Activated naive CD4-positive, alpha-beta T cell treated with anti-CD3 and anti-CD28 coated beads, Interleukin-2, amount 50 U/mL, for 72 hours (primary cell): ENCODE measurements at regions not wholly inside any gene's neighbourhood (a gene's known extent, or its start where the extent isn't known, plus 50 kb on each side); places are given as distances from the start of the nearest gene placed in this dataset.

Experiments used
- ATAC-seq, 2 donors: fragments of 150-1000 bp; cut with Tn5 transposase; 2 replicates each; pipeline ENCODE4 v1.10.0; 2021; ENCODE audit warnings: mild to moderate bottlenecking in 2 of 2, moderate library complexity in 2 of 2
- DNase-seq, 2 donors: peaks; one replicate each; pipeline ENCODE4 v3.0.0; 2021 to 2022; ENCODE audit warnings: low spot score in 2 of 2
- H3K27ac Mint-ChIP-seq, 2 donors: one replicate each; pipeline ENCODE4 v1.8.0; 2022; ENCODE audit warnings: mild to moderate bottlenecking in 2 of 2, mixed read lengths in 2 of 2
- H3K36me3 Mint-ChIP-seq, 2 donors: one replicate each; pipeline ENCODE4 v1.8.0; 2022; ENCODE audit warnings: mixed read lengths in 2 of 2
- H3K9me3 Mint-ChIP-seq, 2 donors: one replicate each; pipeline ENCODE4 v1.8.0; 2022; ENCODE audit warnings: mixed read lengths in 2 of 2

- DNase-seq (no peak), ATAC-seq (no peak)
- Mint-ChIP-seq H3K9me3 (no peaks in the 10 kb centered on the region), H3K27ac (no peak overlapping the region), H3K36me3 (no peaks in the 10 kb centered on the region)
Observed at GRCh38 chr2:185891403-185891802, 152.8 kb downstream of the FSIP2 start.

- no peak for ATAC-seq
- H3K9me3 Mint-ChIP-seq: no peaks in the 10 kb centered on the region
Observed at GRCh38 chr2:185891804-185892411, 153.3 kb downstream of the FSIP2 start.

GRCh38 chr2:185892484-185892883 lies 153.9 kb downstream of the FSIP2 start:
- Mint-ChIP-seq H3K9me3 (no peaks in the 10 kb centered on the region), H3K27ac (no peak overlapping the region), H3K36me3 (no peaks in the 10 kb centered on the region)
- ATAC-seq (no peak), DNase-seq (no peak)

More at GRCh38 chr2:185891804-185892411, 153.3 kb downstream of the FSIP2 start:
- H3K36me3 Mint-ChIP-seq: no peaks in the 10 kb centered on the region
- H3K27ac Mint-ChIP-seq: no peak overlapping the region
- no peak for DNase-seq

- Mint-ChIP-seq H3K36me3 (no peaks in the 10 kb centered on the region), H3K9me3 (no peaks in the 10 kb centered on the region), H3K27ac (no peak overlapping the region)
- DNase-seq (no peak), ATAC-seq (no peak)
Observed at GRCh38 chr2:185894223-185894622, 155.6 kb downstream of the FSIP2 start.

- no peak for ATAC-seq
- H3K9me3 Mint-ChIP-seq: peaks cover 0 to 5% of the 10 kb centered on the region in 2 donors
Observed at GRCh38 chr2:185895828-185896693, 157.5 kb downstream of the FSIP2 start.

GRCh38 chr2:185899366-185899765 lies 160.8 kb downstream of the FSIP2 start:
- H3K36me3 Mint-ChIP-seq: no peaks in the 10 kb centered on the region
- peaks cover 0 to 5% of the 10 kb centered on the region in 2 donors for H3K9me3 Mint-ChIP-seq
- DNase-seq (no peak), ATAC-seq (no peak)
- H3K27ac Mint-ChIP-seq: no peak overlapping the region

More at GRCh38 chr2:185895828-185896693, 157.5 kb downstream of the FSIP2 start:
- DNase-seq: no peak
- Mint-ChIP-seq H3K36me3 (no peaks in the 10 kb centered on the region), H3K27ac (no peak overlapping the region)

- Mint-ChIP-seq H3K9me3 (peaks cover 0 to 4% of the 10 kb centered on the region in 2 donors), H3K27ac (no peak overlapping the region), H3K36me3 (no peaks in the 10 kb centered on the region)
- DNase-seq: no peak
- no peak for ATAC-seq
Observed at GRCh38 chr2:185919155-185919554, 180.6 kb downstream of the FSIP2 start.

GRCh38 chr2:185921048-185921756 lies 182.6 kb downstream of the FSIP2 start:
- Mint-ChIP-seq H3K9me3 (peaks cover 0 to 4% of the 10 kb centered on the region in 2 donors), H3K27ac (no peak overlapping the region), H3K36me3 (no peaks in the 10 kb centered on the region)
- DNase-seq (no peak), ATAC-seq (no peak)

GRCh38 chr2:185934232-185934631 lies 195.6 kb downstream of the FSIP2 start:
- Mint-ChIP-seq H3K27ac (no peak overlapping the region), H3K36me3 (no peaks in the 10 kb centered on the region), H3K9me3 (peaks cover 0 to 3% of the 10 kb centered on the region in 2 donors)
- ATAC-seq: no peak
- no peak for DNase-seq

- Mint-ChIP-seq H3K9me3 (peaks cover 10 to 17% of the 10 kb centered on the region in 2 donors), H3K27ac (no peak overlapping the region), H3K36me3 (peaks cover 0 to 21% of the 10 kb centered on the region in 2 donors)
- no peak for DNase-seq
- no peak for ATAC-seq
Observed at GRCh38 chr2:185939858-185940257, 201.3 kb downstream of the FSIP2 start.

GRCh38 chr2:185942855-185943254 lies 204.3 kb downstream of the FSIP2 start:
- Mint-ChIP-seq H3K9me3 (peaks cover 13 to 20% of the 10 kb centered on the region in 2 donors), H3K36me3 (peaks cover 0 to 23% of the 10 kb centered on the region in 2 donors), H3K27ac (no peak overlapping the region)
- DNase-seq (no peak), ATAC-seq (no peak)

GRCh38 chr2:185947722-185948121 lies 209.1 kb downstream of the FSIP2 start:
- H3K27ac Mint-ChIP-seq: no peak overlapping the region
- peaks cover 8 to 15% of the 10 kb centered on the region in 2 donors for H3K9me3 Mint-ChIP-seq
- DNase-seq: no peak
- peaks cover 0 to 21% of the 10 kb centered on the region in 2 donors for H3K36me3 Mint-ChIP-seq
- no peak for ATAC-seq

GRCh38 chr2:185952100-185952499 lies 213.5 kb downstream of the FSIP2 start:
- no peaks in the 10 kb centered on the region for H3K36me3 Mint-ChIP-seq
- no peaks in the 10 kb centered on the region for H3K9me3 Mint-ChIP-seq
- no peak overlapping the region for H3K27ac Mint-ChIP-seq
- DNase-seq (no peak), ATAC-seq (no peak)

GRCh38 chr2:185954389-185954788 lies 215.8 kb downstream of the FSIP2 start:
- Mint-ChIP-seq H3K9me3 (peaks cover 0 to 7% of the 10 kb centered on the region in 2 donors), H3K36me3 (peaks cover 0 to 4% of the 10 kb centered on the region in 2 donors), H3K27ac (no peak overlapping the region)
- DNase-seq (no peak), ATAC-seq (no peak)

GRCh38 chr2:185955050-185955449 lies 216.4 kb downstream of the FSIP2 start:
- peaks cover 0 to 10% of the 10 kb centered on the region in 2 donors for H3K36me3 Mint-ChIP-seq
- ATAC-seq: no peak
- no peak overlapping the region for H3K27ac Mint-ChIP-seq
- no peak for DNase-seq
- H3K9me3 Mint-ChIP-seq: peaks cover under 1 to 12% of the 10 kb centered on the region in 2 donors

GRCh38 chr2:185967335-185967734 lies 228.7 kb downstream of the FSIP2 start:
- Mint-ChIP-seq H3K36me3 (peaks cover 0 to 3% of the 10 kb centered on the region in 2 donors), H3K27ac (no peak overlapping the region), H3K9me3 (peaks cover 0 to 1% of the 10 kb centered on the region in 2 donors)
- ATAC-seq (no peak), DNase-seq (no peak)
